COLO668 (cell line): ENCODE measurements at regions not wholly inside any gene's neighbourhood (a gene's known extent, or its start where the extent isn't known, plus 50 kb on each side); places are given as distances from the start of the nearest gene placed in this dataset.
"Not testable (repeated sequence)": the region's sequence is repeated elsewhere in the genome, so short reads cannot be mapped to it uniquely, and the experiment has no call there.

Source experiments
- DNase-seq: peaks from one replicate; lab custom pipeline; 2025; ENCODE audit not compliant: unreplicated experiment; lab: John Stamatoyannopoulos, UW

DNA sequence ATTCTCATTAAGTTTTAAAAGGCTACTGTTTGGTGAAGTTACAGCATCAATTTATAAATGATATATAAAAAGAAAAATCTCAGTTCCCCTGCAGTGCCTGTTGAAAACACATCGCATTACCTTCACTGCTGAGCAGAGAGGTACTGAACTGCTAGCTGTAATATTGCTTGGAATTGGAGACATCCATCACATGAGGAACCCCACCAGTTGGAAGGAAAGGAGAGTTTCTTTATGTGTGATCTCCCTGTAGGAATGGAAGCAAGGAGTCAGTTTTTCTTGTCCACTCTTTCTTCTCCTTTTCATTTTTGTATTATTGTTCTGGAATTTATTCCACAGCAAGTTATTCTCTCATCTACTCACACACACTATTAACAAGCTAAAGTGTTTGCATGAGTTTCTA lies 1586.0 kb upstream of the PRR20A start:
- no peak for DNase-seq

DNA sequence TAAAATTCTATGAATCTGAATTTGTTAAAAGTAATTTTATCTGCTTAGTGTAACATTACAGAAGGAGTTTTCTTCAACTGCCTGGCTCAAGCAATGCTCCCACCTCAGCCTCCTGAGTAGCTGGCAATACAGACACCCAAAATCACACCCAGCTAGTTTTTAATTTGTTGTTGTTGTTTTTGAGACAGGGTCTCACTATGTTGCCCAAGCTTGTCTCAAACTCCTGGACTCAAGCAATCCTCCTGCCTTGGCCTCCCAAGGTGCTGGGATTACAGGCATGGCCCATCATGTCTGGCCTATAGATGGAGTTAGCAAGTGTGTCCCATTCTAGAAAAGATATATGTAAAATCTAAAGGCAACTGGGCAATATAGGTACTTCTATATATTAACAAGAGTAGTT lies 1580.4 kb upstream of the PRR20A start:
- DNase-seq: no peak

DNA sequence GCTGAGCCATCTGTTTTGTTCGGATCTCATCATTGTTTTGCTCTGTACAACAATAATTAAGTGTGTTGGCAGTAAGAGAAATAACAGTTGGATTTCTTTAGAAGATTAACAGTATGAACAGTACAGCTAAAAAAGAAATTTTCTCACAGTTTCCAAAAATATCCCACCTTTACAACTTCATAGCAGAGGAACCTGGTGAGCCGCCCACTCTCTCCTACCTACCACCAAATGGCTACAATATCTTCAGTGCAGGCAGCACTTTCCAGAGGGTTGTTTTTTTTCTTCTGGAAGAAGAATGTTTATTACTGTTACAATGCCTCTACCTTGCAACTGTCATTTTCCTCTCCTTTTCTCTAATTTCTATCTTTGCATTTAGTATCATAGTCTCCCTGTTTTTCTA lies 1577.5 kb upstream of the PRR20A start:
- no peak for DNase-seq

DNA sequence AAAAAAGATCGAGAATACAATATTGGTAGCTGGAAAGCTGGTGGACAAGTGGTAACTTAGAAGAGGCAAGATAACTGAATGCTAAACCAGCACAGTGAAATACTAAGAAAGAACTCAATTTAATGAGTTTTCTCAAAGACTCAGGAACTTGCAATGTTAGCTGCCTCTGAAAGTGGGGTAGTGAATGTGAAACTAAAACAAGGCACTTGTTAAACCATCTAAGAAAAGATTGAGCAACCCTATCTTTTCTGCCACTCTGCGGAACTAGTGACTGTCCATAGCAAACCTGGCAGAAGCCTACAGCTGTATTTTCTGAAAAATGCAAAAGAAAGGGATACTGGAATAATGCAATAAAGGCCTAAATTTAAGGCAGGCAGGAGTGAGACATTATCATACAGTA lies 1574.4 kb upstream of the PRR20A start:
- no peak for DNase-seq

DNA sequence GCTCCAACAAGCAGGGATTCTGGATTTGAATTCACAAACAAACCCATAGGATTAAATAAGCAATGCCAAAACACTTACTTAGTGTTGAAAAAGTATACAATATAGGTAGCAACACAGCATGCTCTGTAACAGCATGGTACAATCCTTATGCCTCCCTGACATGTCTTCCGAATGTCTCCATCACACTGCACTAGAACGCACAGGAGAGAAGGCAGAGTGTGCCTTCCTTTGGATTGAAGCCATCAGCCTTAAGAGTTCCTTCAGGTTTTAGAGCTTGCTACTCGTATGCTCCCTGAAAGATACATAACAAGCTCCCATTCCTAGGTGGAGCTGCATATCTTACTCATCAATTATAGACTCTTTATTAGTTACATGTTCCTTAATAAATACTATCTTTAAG lies 1573.9 kb upstream of the PRR20A start:
- DNase-seq: no peak

DNA sequence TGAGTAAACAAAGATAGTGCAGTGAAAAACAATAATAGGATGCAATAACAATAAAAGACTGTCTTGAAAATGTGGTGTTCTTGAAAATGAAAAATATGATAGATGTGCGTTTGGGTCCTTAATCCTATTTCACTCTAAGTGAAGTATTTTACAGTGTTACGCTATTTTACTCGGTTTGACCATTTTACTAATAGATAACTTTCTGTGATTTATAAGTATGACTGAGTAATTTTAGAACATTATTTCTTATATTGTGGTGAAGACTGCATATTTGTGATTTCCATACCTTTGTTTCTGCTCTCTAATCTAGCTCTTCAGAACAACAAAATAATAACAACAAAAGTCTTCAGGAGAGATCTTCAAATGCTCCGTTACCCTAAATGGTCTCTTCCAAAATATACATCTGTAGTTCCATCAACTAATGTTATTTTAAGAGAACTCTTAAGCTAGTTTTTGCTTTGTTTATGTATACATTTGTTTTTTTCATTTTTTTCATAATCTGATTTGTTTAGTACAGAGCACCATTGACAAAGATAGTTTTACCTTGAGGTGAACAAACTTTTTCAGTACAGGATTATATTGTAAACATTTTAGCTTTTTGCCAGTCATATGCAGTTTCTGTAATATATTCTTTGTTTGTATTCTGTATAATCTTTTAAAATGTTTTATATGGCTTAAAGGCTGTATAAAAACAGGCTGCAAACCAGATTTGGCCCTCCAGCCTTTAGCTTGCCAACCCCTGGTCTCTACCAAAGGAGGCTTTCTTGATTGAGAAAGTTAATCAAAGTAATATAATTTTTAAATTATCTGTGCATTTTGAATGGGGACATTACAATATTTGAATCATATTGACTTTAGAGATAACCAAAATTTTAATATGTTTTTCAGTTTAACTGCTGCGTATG lies 1572.7 kb upstream of the PRR20A start:
- DNase-seq: no peak

DNA sequence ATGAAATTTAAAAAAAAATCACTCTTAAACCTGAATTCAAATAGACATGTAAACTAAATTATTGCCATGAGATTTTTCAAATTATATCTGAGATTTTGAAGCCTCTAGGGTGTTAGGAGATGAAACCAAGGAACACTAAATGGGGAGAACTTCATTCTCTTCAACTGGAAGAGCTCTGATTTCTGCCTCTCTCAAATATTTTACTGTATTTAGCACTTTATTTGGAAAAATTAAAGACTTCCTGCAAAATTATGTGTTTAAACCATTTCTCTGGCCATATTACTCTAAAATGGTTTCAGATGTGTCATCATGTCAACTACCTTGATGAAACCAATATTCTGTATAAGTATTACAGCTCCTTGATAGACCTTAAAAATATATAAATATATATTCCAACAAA lies 1571.6 kb upstream of the PRR20A start:
- no peak for DNase-seq

DNA sequence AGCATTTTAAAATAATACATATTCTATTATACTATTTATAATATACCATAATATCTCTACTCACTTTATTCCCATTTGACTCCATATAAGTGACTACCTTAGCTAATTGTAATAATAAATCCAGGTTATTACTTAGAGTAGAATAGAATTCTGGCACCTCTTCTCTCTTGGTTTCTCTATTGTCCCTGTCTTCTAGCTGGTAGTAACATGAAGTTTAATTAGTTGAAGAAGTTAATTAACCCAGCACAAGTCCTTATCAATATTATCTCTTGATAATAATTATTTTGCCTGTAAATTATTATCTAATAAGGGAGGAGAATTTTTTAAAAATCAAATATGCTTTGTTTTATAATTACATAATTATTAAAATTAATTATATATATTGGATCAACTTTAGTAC lies 1571.2 kb upstream of the PRR20A start:
- DNase-seq: no peak

DNA sequence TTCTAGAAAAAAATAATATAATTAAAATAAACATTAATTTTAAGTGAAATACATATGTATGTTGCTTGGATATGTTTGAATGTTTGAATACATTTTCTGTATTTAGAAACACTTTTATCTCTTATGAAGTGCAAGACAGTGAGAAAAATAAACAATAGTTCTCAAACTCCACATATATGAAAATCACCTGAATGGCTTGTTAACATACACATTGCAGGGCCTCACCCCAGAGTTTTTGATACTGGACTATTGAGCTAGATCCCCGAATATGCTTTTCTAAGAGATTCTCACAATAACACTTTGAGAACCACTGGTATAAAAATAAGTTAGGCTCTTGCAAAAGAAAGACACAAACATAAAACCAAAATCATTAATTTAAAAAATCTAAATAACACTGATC lies 1570.3 kb upstream of the PRR20A start:
- no peak for DNase-seq

DNA sequence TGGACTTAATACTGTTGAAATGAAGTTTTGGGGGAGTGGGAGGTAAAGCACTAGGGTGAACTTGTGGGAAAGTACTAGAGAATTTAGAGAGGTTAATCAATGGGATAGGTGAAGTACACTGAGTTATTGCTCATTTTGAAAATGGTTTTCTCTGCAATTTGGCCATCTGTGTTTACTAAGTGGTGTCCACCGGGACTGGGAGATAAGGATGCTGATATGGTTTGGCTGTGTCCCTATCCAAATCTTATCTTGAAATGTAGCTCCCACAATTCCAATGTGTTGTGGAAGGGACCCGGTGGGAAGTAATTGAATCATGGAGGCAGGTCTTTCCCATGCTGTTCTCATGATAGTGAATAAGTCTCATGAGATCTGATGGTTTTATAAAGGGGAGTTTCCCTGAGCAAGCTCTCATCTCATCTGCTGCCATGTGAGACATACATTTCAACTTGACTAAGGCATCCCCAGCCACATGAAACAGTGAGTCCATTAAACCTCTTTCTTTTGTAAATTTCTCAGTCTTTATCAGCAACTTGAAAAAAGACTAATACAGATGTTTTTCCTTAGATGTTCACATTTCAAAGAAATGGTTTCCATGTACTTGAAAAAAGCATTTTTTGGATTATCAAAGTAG lies 1569.4 kb upstream of the PRR20A start:
- no peak for DNase-seq

DNA sequence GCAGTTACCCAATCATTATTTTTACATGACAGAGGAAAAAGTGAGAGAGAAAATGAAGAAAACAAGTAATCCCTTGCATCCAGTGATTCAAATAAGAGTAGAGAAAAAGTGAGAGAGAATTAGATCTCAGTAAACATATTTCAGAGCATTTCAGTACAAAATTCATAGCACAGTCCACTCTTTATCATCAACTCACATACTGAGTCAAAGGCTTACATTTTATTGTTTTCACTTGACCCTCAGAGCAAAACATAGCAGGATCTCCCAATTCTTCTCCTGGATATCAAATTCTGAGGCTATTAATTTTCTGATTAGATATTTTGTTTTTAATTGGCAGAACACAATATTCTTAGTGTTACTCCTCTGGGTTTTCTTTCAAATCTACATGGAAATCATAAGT lies 1568.3 kb upstream of the PRR20A start:
- DNase-seq: no peak

DNA sequence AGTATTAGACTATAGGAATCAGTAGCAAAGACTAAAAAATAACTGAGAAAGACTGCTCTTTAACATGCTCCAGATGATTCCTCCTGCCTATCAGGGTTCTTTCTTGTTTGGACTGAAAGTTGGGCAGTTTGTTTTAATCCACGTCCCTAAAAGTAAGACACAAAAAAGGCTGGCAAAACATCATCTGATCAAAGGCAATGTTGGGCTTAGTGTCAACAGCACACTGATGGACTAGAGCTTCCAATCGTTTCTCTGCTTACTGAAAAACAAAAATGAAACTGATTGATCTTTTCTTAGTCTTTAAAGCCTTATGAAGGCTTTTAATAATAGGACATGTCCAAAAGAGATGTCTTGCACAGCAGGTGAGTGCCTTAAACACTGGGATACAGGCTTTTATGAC lies 1567.9 kb upstream of the PRR20A start:
- no peak for DNase-seq

DNA sequence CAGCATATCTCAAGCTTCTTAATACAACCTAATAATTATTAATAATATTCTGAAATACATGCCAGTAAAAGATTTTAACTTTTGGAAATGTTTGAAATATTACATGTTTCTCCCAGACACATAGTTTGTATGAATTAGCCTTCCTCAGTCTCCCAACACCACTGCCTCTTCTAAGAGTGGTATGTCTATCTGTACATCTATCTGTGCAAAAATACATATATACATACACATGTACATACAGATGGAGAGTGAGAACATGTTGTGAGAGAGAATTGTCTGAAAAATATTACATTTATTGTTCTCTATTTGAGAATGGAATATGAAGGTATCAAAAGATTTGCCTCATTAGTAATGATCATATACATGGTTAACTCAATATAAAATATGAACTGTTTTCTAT lies 1567.2 kb upstream of the PRR20A start:
- no peak for DNase-seq

DNA sequence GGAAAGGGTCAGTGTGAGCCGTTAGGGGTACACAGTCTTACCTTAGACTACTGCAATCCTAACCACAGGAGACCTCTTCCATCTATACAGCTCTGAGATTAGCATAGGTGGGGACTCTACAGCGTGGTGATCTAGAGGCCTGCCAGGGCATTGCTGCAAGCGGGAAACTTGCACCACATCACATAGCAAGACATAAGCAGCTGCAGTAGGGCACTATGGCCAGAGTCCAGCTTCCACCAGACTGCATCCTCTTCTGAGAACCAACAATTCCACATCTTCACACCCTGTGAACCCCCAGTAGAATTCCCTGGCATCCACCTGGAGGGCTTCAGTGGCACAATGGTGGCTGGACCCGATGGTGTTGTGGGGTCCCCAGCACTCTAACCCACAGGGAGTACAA lies 1564.3 kb upstream of the PRR20A start:
- DNase-seq: no peak

DNA sequence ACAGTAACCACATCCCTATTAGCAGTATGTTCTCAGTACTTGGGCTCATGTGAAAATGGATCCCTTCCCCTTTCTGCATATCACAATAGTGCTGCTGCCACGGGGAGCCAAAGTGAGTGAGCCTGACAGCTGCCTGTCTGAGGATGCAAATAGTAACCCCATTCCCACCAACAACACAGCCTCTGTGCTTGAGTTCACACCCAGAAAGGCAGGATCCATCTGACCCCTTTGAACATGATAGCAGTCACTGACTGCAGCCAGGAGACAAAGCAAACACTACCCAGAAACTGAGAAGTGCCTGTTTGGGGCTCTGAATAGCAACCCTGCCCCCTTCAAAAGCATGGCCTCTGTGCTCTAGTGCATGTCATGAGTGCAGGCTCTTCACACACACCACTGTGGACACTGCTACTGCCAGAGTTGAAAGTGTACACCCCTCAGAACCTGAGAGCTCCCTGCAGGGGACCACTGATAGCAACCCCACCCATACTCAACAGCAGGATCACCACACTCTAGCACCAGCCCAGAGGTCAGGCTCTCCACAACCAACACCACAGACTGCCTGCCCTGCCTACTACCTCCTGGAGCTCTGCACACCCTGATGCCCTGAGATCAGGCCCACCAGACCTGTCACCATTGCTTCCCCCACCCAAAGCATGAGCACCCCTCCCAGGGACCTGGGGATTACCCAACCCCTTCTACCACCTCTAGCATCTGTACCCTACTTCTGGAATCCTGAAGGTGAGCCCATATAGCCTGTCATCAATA lies 1563.5 kb upstream of the PRR20A start:
- DNase-seq: no peak

DNA sequence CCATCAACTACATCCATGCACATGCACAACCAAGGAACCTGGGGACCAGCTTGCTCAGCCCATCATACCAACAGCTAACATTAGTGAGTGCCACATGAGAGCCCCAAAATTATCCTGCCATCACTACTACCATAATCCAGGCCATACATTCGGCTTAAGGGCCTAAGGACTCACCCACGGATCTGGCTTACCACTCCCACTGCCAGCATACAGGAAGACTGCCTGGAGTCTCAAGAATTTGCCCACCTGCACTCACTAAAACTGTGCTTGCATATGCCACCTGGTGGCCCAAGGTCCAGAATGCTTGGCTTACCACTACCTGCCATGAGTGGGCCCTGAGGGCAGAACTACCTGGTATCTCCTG lies 1562.9 kb upstream of the PRR20A start:
- no peak for DNase-seq

DNA sequence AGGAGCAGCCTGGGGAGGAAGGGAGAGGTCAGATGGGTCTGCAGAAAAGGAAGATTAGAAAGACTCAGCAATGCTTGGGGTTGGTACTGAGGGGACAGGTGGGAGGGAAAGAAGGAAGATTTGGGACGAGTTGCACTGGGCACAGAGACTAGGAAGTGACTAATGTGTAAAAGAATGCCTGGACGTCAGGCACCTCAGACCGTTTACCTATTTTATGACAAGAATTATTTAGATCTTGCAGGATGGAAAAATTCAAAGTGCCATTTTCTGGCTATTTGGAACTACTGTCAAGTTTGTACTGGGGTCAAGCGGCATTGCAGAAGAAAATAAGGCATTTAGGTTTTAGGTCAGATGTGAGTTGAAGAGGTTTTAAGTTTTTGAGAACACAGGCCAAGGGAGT lies 1558.4 kb upstream of the PRR20A start:
- DNase-seq: not testable (repeated sequence)

DNA sequence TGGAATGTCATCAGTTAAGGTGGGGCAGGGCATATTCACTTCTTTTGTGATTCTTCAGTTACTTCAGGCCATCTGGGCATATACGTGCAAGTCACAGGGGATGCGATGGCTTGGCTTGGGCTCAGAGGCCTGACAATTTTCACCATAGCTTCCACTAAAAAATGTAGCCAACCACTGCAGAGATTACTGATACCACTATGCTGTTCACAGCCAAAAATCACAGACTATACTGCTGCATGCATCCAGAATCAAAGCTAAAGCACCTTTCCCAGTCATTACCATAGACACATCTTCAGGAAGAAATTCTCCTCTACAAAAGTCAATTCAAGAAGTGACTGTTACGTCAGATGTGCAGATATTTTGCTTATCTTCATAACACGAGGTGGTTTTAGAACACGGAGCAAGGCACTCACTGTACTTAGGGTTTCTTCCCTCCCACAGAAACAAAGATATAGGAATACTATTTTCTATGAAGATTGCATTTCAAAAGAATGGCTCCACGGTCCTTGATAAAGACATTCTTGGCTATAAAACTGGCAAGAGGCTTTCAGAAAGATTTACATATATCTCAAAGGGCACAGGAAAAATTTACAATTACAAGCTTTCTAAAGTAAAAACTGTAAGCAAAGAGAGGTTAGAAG lies 1556.6 kb upstream of the PRR20A start:
- DNase-seq: no peak

DNA sequence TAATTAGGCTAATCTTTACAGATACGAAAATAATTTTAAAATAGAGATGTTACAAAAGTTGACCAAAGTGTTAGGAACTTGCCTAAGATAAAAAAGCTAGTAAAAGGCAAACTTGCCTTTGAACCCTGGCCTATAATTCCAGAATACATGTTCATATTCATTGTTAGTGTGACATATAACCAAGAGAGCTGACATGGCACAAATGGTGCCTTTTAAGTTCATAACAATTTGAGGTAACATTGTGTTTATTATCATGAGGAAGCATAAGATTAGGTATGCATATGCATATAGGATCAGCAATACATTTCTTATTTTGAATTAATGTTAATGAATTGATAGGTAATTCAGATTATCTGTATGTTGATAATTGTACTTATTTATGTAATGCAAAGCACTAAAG lies 1537.9 kb upstream of the PRR20A start:
- DNase-seq: no peak

DNA sequence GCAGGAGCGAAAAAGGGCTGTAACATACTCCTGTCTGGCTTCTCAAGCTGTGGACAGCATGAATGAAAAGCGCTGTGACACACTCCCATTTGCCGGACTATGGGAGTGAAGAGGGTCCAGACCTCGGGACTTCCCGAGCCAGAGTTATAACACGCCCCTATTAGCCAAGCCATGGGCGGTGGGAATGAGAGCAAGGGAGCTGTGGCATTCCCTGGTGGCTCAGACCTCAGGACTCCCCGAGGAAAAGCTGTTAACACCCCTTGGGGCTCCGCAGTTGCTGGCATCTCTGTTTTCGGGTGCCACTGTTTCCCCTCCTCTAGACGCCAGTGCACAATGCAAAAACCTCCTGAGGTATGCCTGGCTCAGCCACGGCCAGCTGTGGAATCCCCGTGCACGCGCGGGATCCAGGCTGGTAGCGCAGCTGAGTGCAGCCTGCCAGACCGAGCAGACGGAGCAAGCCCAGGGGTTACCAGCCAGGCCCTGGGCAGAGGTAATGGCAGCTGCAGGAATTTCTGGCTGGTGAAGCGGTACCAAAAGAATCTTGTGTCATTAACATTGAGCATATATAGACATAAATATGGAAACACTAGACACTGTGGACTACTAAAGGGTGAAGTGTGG lies 1534.6 kb upstream of the PRR20A start:
- DNase-seq: no peak
